ENCODE measurements at regions not wholly inside any gene's neighbourhood (a gene's known extent, or its start where the extent isn't known, plus 50 kb on each side); places are given as distances from the start of the nearest gene placed in this dataset.
"Not testable (repeated sequence)": the region's sequence is repeated elsewhere in the genome, so short reads cannot be mapped to it uniquely, and the experiment has no call there.

DNA sequence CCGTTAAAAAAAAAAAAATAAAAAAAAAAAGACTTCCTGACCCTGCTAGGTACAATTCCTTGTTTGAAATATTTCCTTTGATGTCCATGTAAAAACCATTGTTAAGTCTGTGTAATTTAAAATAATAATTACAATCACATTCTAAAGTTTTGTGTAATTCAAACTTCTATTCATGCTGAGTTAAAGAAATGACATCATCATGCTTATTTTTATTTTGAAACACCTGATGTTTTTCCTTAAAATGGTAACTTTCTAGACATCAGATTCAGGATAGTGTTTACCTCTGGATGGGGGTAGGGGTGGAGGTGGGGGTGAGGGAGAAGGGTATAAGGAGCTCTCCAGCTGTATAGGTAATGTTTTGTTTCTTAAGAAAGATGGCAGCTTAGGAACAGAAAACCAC lies 92.8 kb downstream of the ADCYAP1 start:
- FAIRE-seq = no peak

DNA sequence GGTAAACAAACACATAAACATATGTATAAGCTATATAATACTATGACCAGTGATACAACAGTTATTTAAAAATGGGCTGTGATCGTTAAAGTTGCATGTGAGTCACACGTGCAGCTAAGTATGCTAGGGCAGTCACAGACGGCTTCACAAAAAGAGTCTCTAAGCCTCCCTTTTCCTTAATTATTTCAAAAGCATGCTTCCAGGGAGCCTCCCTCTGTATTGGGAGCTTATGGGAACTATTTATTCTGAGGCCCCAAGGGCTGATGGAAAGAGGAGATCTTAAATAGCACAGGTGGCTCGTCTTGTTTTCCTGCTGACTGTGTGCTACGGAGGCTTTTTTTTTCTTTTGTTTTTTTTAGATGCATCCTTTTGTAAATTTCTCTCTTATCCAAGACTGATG lies 94.3 kb downstream of the ADCYAP1 start:
- FAIRE-seq = no peak

DNA sequence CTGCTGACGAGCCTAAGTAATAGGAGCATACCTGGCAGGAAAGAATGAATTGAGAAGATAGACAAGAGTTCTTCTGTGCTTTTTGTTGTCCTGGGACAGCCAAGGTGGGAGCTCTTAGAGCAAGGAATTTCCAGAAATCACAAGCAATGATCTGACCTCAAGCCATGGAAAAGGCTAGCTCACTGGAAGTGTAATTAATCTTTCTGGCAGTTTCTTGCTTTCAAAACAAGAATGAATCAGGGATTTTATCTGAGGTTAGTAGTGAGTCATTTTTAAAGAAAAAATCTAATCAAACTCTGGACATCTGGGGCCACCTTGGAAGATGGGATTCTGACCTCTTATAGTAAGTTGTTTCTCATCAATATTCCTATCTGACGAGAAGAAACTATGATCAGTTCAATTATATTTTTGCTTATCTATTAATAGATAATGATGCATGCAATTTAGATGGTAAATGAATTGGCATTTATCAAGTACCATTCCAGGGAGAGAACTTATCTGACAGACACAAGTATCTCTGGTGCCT lies 98.0 kb downstream of the ADCYAP1 start:
- FAIRE-seq = no peak

GRCh38 chr18:1003499-1003898 lies 98.8 kb downstream of the ADCYAP1 start:
- no peak for FAIRE-seq

DNA sequence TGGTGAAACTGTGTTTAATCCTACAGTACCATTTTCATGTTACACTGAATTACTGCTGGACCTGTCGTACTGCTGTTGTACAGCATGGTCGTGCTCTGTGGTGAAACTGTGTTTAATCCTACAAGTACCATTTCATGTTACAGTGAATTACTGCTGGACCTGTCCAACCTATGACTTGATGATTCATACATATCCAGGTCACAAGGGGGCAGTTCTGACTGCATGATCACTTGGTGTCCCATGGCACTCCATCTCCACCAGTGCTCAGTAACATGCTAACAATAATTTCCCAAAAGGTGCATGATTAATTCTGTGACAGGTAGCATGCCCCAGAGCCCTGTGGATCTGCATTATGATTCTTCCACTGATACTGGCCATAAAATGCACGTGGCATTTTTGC lies 101.6 kb downstream of the ADCYAP1 start:
- no peak for FAIRE-seq

DNA sequence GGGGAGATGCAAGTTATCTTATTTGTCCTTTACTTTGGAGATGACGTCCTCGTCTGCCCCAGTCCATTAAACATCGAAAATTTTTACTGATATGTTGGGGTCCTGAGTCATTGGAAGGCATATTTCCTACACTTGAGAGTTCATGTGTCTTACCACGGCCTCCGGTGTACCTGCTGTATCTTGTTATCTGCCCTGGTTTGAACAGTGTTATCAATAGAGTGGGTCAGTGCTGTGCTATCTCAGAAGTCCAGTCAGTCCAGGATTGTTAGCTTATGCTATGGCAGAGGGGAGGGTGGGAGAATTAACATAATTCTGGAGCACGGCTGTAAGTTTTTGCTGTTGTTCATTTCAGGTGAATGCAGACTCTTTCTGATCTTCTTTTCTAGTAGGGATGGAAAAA lies 102.3 kb downstream of the ADCYAP1 start:
- no peak for FAIRE-seq

- FAIRE-seq = no peak
Observed at GRCh38 chr18:1011349-1011748, 106.7 kb downstream of the ADCYAP1 start.

GRCh38 chr18:1012775-1013174 lies 108.1 kb downstream of the ADCYAP1 start:
- no peak for FAIRE-seq

DNA sequence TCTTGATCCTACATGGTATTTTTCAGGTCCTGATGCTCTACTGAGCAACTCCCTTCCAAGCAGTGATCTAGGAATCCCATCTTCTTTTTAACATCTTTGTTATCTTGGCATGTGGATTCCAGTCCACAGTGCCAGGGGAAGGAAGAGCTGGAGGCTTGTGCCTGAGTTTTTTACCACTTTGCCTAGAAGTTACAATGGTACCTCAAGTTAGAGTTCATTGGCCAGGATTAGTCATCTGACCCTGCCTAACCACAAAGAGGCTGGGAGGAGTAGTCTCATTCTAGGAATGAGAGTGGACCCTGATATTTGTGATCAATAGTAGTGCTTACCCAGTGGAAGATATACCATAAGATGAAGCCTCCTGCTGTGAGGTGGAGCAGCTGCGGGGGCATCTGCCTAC lies 109.3 kb downstream of the ADCYAP1 start:
- FAIRE-seq = no peak

- no peak for FAIRE-seq
Observed at GRCh38 chr18:1014509-1014908, 109.8 kb downstream of the ADCYAP1 start.

- no peak for FAIRE-seq
Observed at GRCh38 chr18:1014951-1015624, 110.4 kb downstream of the ADCYAP1 start.

DNA sequence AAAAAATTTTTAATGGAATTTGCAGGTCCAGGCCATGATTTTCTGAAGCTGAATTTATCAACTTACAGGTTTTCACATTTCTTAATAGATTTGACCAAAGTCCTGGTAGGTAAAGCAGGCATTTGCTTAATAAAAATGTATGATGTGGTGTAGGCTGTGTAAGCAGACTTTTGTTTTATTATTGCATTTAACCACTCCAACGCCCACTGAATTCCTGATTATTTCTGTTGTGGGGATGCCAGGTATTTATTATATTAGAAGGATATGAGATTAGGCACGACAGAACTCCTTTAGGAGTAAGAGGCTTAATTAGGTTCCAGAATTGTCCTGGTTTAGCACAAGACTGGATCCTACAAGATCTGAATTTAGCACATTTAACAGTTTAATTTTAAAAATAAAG lies 111.1 kb downstream of the ADCYAP1 start:
- no peak for FAIRE-seq

DNA sequence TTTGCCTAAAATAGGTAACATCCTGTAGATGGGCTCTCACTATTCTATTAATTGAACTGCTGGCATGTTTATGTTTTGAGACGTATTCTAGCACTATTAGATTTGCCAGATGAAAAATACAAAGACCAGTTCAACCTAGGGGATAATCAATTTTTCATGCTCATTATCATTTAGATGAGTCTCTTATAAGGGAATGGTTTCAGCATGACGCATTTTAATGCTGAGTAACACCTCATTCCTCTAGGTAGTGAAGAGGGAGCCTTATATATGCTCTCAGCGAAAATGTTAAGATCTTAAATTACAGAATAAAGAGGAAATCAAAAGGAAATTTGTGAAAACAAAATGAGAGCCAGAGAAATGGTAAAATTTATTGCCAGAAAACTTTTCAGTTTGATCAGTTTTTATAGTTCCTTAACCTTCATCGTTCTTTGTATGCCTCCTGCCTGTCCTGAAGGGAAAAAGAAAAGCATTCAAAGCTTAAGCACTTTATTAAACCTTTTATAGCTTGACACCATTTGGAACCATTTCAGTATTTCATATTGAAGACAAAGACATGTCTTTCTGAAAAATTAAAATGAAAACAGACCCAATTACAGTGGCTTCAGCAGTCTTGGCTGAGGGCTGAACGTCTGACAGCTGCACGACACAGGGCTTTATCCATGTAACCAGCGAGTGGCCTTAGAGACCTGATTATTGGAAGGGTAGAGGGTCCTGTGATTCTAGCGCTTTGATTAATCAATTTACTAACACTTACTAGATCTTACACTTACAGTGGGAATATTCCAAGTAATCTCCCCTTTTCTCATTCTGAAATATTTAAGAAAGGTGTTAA lies 112.8 kb downstream of the ADCYAP1 start:
- FAIRE-seq = no peak

- no peak for FAIRE-seq
Observed at GRCh38 chr18:1018181-1018681, 113.6 kb downstream of the ADCYAP1 start.

DNA sequence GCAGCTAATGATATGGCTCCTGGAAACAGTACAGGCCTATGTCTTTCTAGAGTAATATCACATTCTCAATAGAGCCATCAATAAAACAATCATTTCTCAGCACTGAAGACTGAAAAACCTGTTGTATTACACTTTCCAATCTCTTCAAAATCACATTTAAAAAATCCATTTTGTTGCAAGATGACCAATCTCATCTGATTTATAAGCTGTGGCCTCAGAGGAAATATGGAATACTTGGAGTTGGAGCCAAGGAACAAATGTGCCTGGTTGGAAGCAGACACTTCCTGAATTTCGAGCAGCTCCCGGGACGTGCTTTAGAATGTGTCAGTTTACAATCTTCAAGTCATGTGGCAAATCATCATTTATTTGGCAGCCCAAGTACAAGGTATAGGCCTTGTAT lies 114.5 kb downstream of the ADCYAP1 start:
- FAIRE-seq = no peak

GRCh38 chr18:1020731-1021344 lies 116.2 kb downstream of the ADCYAP1 start:
- FAIRE-seq = no peak

- no peak for FAIRE-seq
Observed at GRCh38 chr18:1026930-1027329, 122.3 kb downstream of the ADCYAP1 start.

- not testable (repeated sequence) for FAIRE-seq
Observed at GRCh38 chr18:1033092-1033491, 128.4 kb downstream of the ADCYAP1 start.

- no peak for FAIRE-seq
Observed at GRCh38 chr18:1034971-1035370, 130.3 kb downstream of the ADCYAP1 start.

DNA sequence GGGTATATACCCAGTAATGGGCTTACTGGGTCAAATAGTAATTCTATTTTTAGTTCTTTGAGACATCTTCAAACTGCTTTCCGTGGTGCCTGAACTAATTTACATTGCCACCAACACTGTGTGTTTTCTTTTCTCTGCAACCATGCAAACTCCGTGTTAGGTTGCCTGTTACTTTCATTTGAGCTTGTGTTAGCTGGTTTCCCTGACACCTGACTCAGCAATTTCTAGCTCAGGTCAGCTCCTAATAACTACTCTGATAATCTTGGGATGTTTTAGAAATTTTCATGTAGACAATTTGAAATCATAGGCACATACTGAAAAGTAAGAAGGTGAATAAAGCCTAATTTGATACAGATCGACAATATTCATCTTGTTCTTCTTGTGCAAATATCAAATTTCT lies 132.3 kb downstream of the ADCYAP1 start:
- FAIRE-seq = no peak

GRCh38 chr18:1037776-1038175 lies 133.1 kb downstream of the ADCYAP1 start:
- FAIRE-seq = no peak

- FAIRE-seq = no peak
Observed at GRCh38 chr18:1039421-1039820, 134.8 kb downstream of the ADCYAP1 start.

- not testable (repeated sequence) for FAIRE-seq
Observed at GRCh38 chr18:1043039-1043438, 138.4 kb downstream of the ADCYAP1 start.
